Effector memory CD8-positive, alpha-beta T cell (primary cell): ENCODE measurements at regions not wholly inside any gene's neighbourhood (a gene's known extent, or its start where the extent isn't known, plus 50 kb on each side); places are given as distances from the start of the nearest gene placed in this dataset.

ENCODE experiments used
- ATAC-seq: fragments of 150-1000 bp; cut with Tn5 transposase; replicated peaks from 2 replicates; pipeline ENCODE4 v1.10.0; 2021; ENCODE audit warnings: mild to moderate bottlenecking, moderate library complexity
- DNase-seq, 3 experiments: peaks; one replicate each; pipeline ENCODE4 v3.0.0; 2021
- H3K27ac Mint-ChIP-seq, 2 donors: one replicate each; pipeline ENCODE4 v1.8.0; 2022; ENCODE audit warnings: mild to moderate bottlenecking in 2 of 2, mixed read lengths in 2 of 2, moderate library complexity in 2 of 2
- H3K27me3 Mint-ChIP-seq, 2 donors: one replicate each; pipeline ENCODE4 v1.8.0; 2022; ENCODE audit warnings: mixed read lengths in 2 of 2
- H3K36me3 Mint-ChIP-seq: one replicate; pipeline ENCODE4 v1.8.0; 2022; ENCODE audit warnings: mild to moderate bottlenecking, moderate library complexity, mixed read lengths; ENCODE audit not compliant: insufficient read depth
- H3K4me1 Mint-ChIP-seq, 2 donors: one replicate each; pipeline ENCODE4 v1.8.0; 2022; ENCODE audit warnings: low read depth in 2 of 2, mixed read lengths in 2 of 2
- H3K4me3 Mint-ChIP-seq, 2 donors: one replicate each; pipeline ENCODE4 v1.8.0; 2022; ENCODE audit warnings: mild to moderate bottlenecking in 2 of 2, mixed read lengths in 2 of 2, moderate library complexity in 2 of 2
- H3K9me3 Mint-ChIP-seq, 2 donors: one replicate each; pipeline ENCODE4 v1.8.0; 2022; ENCODE audit warnings: mixed read lengths in 2 of 2

DNA sequence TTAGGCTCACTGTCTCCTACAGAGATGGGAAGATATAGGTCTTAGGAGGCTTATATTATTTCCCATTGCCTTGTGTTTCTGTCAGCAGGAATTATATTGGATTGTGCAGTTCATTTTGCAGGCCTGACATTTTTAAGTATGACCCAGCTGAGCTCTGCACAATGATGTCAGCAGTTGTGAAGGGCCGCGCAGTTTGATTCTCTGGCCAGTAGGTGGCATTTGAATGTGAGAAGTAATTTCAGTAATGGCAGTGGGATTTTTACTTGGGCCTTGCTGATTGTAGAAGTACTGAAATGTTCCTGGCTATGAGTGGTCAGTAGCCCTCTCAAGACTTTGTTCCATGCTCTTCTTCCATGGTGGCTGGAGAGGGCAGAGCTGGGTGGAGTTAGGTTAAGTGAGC, 247.2 kb upstream of the MTMR8 start:
- Mint-ChIP-seq H3K36me3 (no peaks in the 10 kb centered on the region), H3K9me3 (peaks cover 0 to 2% of the 10 kb centered on the region in 2 donors), H3K27ac (no peak overlapping the region), H3K4me3 (no peak overlapping the region), H3K4me1 (no peaks in the 10 kb centered on the region), H3K27me3 (no peaks in the 10 kb centered on the region)
- DNase-seq = no peak
- no peak for ATAC-seq
